ENCODE measurements at regions not wholly inside any gene's neighbourhood (a gene's known extent, or its start where the extent isn't known, plus 50 kb on each side); places are given as distances from the start of the nearest gene placed in this dataset.

- TF ChIP-seq EZH2 (IDR thresholded peaks at IDR 0.05; ENCODE audit: borderline replicate concordance, low read depth, low read length, severe bottlenecking) = no peak
- TF ChIP-seq CTCF (IDR thresholded peaks at IDR 0.05; ENCODE audit: borderline replicate concordance, extremely low read depth, low read length, poor library complexity, severe bottlenecking) = no peak
These were observed 438.9 kb upstream of the FAR2 start for GRCh38 chr12:28709986-28710685.
